HepG2 (cell line): ENCODE measurements at regions not wholly inside any gene's neighbourhood (a gene's known extent, or its start where the extent isn't known, plus 50 kb on each side); places are given as distances from the start of the nearest gene placed in this dataset.

Source experiments
- ATAC-seq: fragments of 200-7000 bp; cut with Tn5 transposase; 3 replicates; pipeline ENCODE4 v1.9.1; 2020; ENCODE audit warnings: mild to moderate bottlenecking, moderate library complexity
- BruUV-seq: library from RNA; stranded (reverse); fragments of 400-500 nt; replicated peaks from 2 replicates; lab custom pipeline; 2021; lab: Mats Ljungman, UMichigan
- CTCF ChIA-PET: fragments of 300-600 bp; formaldehyde crosslinking; extraction: SDS; loops from one replicate; lab custom pipeline; 2021; ENCODE audit warnings: low total read pairs, inconsistent platforms, low intra/inter-chr PET ratio; lab: Yijun Ruan, JAX
- POLR2A ChIA-PET: fragments of 350-600 bp; sonication (Branson Sonifier 250); formaldehyde crosslinking; loops from one replicate; lab custom pipeline; 2020; ENCODE audit warnings: antibody characterized with exemption, inconsistent platforms; lab: Yijun Ruan, JAX
- DNase-seq: peaks from one replicate; pipeline ENCODE4 v3.0.0-alpha.2; 2015; ENCODE audit warnings: low spot score
- FAIRE-seq: peaks from 3 replicates; lab custom pipeline; 2011; peaks lifted over from hg19 to GRCh38; lab: Jason Lieb, UNC
- H2AFZ ChIP-seq: one replicate; pipeline ENCODE4 v1.6.1; 2011; ENCODE audit warnings: low read length, inconsistent platforms
- H3K27ac ChIP-seq: fragments of 300-600 bp; 3 replicates; pipeline ENCODE4 v1.8.0; 2011; ENCODE audit warnings: mixed run types, mild to moderate bottlenecking, mixed read lengths, low read length, inconsistent platforms; ENCODE audit not compliant: insufficient read depth; ENCODE audit errors: extremely low read length
- H3K27me3 ChIP-seq, 2 experiments: fragments of 200-600 bp in 1 of 2; 2 replicates in 1 of 2; 3 replicates in 1 of 2; pipeline versions ENCODE4 v1.6.0 to v1.8.0; 2011; ENCODE audit warnings: low read length in 2 of 2, mild to moderate bottlenecking in 2 of 2, moderate library complexity in 2 of 2, inconsistent platforms in 1 of 2; ENCODE audit not compliant: insufficient read depth in 2 of 2, control insufficient read depth in 1 of 2
- H3K36me3 ChIP-seq, 2 experiments: fragments of 200-600 bp in 1 of 2; replicated peaks in 1 of 2; 2 replicates in 1 of 2; 3 replicates in 1 of 2; pipeline versions ENCODE4 v1.5.1 to v1.8.0; 2011; ENCODE audit warnings: low read length in 2 of 2, inconsistent platforms in 1 of 2; ENCODE audit not compliant: insufficient read depth in 2 of 2, control insufficient read depth in 1 of 2
- H3K4me1 ChIP-seq: 2 replicates; pipeline ENCODE4 v1.5.1; 2012; ENCODE audit warnings: low read length, inconsistent platforms; ENCODE audit not compliant: insufficient read depth
- H3K4me2 ChIP-seq: 2 replicates; pipeline ENCODE4 v1.6.0; 2011; ENCODE audit warnings: low read depth, low read length, inconsistent platforms
- H3K4me3 ChIP-seq, 3 experiments: fragments of 200-600 bp in 1 of 3; sonication (generic), shearing (Covaris generic) in 1 of 3; replicated peaks in 1 of 3; 2 replicates each; pipeline ENCODE4 v1.5.1; 2011 to 2016; ENCODE audit warnings: low read length in 3 of 3, inconsistent platforms in 2 of 3, low read depth in 2 of 3, mild to moderate bottlenecking in 2 of 3, control low read depth in 1 of 3, mixed read lengths in 1 of 3; ENCODE audit not compliant: insufficient read depth in 1 of 3
- H3K79me2 ChIP-seq: one replicate; pipeline ENCODE4 v1.6.1; 2011; ENCODE audit warnings: low read length, inconsistent platforms; ENCODE audit not compliant: insufficient read depth
- H3K9ac ChIP-seq: 2 replicates; pipeline ENCODE4 v1.6.0; 2011; ENCODE audit warnings: mild to moderate bottlenecking, low read depth, low read length, inconsistent platforms; ENCODE audit not compliant: insufficient read depth
- H3K9me3 ChIP-seq: 2 replicates; pipeline ENCODE4 v1.5.1; 2012; ENCODE audit warnings: mild to moderate bottlenecking, low read length
- H4K20me1 ChIP-seq: 2 replicates; pipeline ENCODE4 v1.6.0; 2011; ENCODE audit warnings: inconsistent platforms, mild to moderate bottlenecking, low read length, moderate library complexity; ENCODE audit not compliant: insufficient read depth
- ARNTL ChIP-seq: sonication (generic); formaldehyde crosslinking; IDR thresholded peaks from 2 replicates; pipeline ENCODE4 v1.4.0; 2020; ENCODE audit warnings: mild to moderate bottlenecking, missing genetic modification reagents
- ATM ChIP-seq: fragments of 450-650 bp; IDR thresholded peaks from 2 replicates; pipeline ENCODE4 v1.7.1; 2017; ENCODE audit warnings: mild to moderate bottlenecking, borderline replicate concordance
- GABPA ChIP-seq, 2 experiments: IDR thresholded peaks; 2 replicates each; pipeline ENCODE4 v1.6.1; 2011 to 2016; ENCODE audit warnings: low read depth in 2 of 2, low read length in 1 of 2, missing biosample characterization in 1 of 2, missing genetic modification characterization in 1 of 2
- GATAD2A ChIP-seq: IDR thresholded peaks from 2 replicates; pipeline ENCODE4 v1.6.1; 2016
- IKZF1 ChIP-seq: fragments of 450-650 bp; IDR thresholded peaks from 2 replicates; pipeline ENCODE4 v1.7.1; 2016
- MTF1 ChIP-seq: sonication (generic); formaldehyde crosslinking; IDR thresholded peaks from 2 replicates; pipeline ENCODE4 v1.5.0; 2020; ENCODE audit warnings: missing genetic modification reagents
- NR1H2 ChIP-seq: sonication (generic); formaldehyde crosslinking; IDR thresholded peaks from 2 replicates; pipeline ENCODE4 v1.8.1; 2022; ENCODE audit warnings: low read depth, missing genetic modification reagents, borderline replicate concordance
- PHF5A ChIP-seq: IDR thresholded peaks from one replicate; pipeline ENCODE4 v1.6.1; 2018; ENCODE audit warnings: low read depth, missing genetic modification reagents; ENCODE audit not compliant: unreplicated experiment
- REPIN1 ChIP-seq: sonication (generic); formaldehyde crosslinking; IDR thresholded peaks from 2 replicates; pipeline ENCODE4 v1.8.0; 2022; ENCODE audit warnings: missing genetic modification reagents, low read depth, mild to moderate bottlenecking, borderline replicate concordance
- THAP9 ChIP-seq: sonication (generic); formaldehyde crosslinking; IDR thresholded peaks from 2 replicates; pipeline ENCODE4; 2020; ENCODE audit warnings: missing genetic modification reagents, mild to moderate bottlenecking, borderline replicate concordance
- ZNF142 ChIP-seq: sonication (generic); formaldehyde crosslinking; IDR thresholded peaks from 2 replicates; pipeline ENCODE4 v1.4.0; 2020; ENCODE audit warnings: missing genetic modification reagents
- ZNF432 ChIP-seq: sonication (generic); formaldehyde crosslinking; IDR thresholded peaks from 2 replicates; pipeline ENCODE4 v1.5.0; 2020; ENCODE audit warnings: missing genetic modification reagents, mild to moderate bottlenecking, borderline replicate concordance
- ZNF557 ChIP-seq: sonication (generic); formaldehyde crosslinking; IDR thresholded peaks from 2 replicates; pipeline ENCODE4 v1.4.0; 2020; ENCODE audit warnings: missing genetic modification reagents
- ZNF605 ChIP-seq: sonication (generic); formaldehyde crosslinking; IDR thresholded peaks from 2 replicates; pipeline ENCODE4 v1.8.0; 2022; ENCODE audit warnings: mild to moderate bottlenecking, missing genetic modification reagents
- ZNF703 ChIP-seq: sonication (generic); formaldehyde crosslinking; IDR thresholded peaks from 2 replicates; pipeline ENCODE4 v1.5.1; 2020; ENCODE audit warnings: missing genetic modification reagents, mild to moderate bottlenecking, moderate library complexity, borderline replicate concordance
- ZNF720 ChIP-seq: sonication (generic); formaldehyde crosslinking; IDR thresholded peaks from 2 replicates; pipeline ENCODE4 v1.4.0; 2020; ENCODE audit warnings: missing genetic modification reagents
- WGBS: methylation state at CpG from one replicate; pipeline ENCODE4 v1.1.6; 2017; ENCODE audit warnings: low lambda C conversion rate; 5-methylcytosine and 5-hydroxymethylcytosine counted together
- in situ Hi-C: cut with HindIII; loops from 2 replicates; pipeline ENCODE4 v1.10.0; 2017; ENCODE audit warnings: low pct_unique_long_range_greater_than_20kb; ENCODE audit not compliant: extremely low pct_ligation_motif_present
- intact Hi-C: fragments of 100-400 bp; cut with micrococcal nuclease; formaldehyde crosslinking; loops from one replicate; pipeline ENCODE4 v1.10.0; 2022; ENCODE audit not compliant: unreplicated experiment

GRCh38 chr2:134149904-134150303 lies 104.0 kb upstream of the MGAT5 start:
- peaks cover 10% of the 10 kb centered on the region; the same call in 1 of the 2 replicates for H4K20me1 ChIP-seq
- in situ Hi-C loops: no loop called here
- no peaks in the 10 kb centered on the region; a peak in 2 of 5 replicates for H3K36me3 ChIP-seq
- no peak for TF ChIP-seq ZNF720 (CRISPR knock-in tag)
- no peak for TF ChIP-seq GABPA (IDR thresholded peaks at IDR 0.05; ENCODE audit: low read depth, low read length)
- no peak for TF ChIP-seq GABPA (CRISPR knock-in tag; IDR thresholded peaks at IDR 0.05; ENCODE audit: low read depth)
- TF ChIP-seq GATAD2A (CRISPR knock-in tag): no peak
- no peak for TF ChIP-seq ARNTL (CRISPR knock-in tag)
- TF ChIP-seq ZNF703 (CRISPR knock-in tag): no peak
- no peak for TF ChIP-seq REPIN1 (CRISPR knock-in tag)
- no peak for TF ChIP-seq NR1H2 (CRISPR knock-in tag)
- TF ChIP-seq THAP9: no peak
- no peak for TF ChIP-seq IKZF1
- TF ChIP-seq ZNF432 (CRISPR knock-in tag): no peak
- TF ChIP-seq ZNF142: no peak
- no peak for TF ChIP-seq PHF5A
- TF ChIP-seq ATM: no peak
- no peak for TF ChIP-seq MTF1 (CRISPR knock-in tag)
- no peak for TF ChIP-seq ZNF557 (CRISPR knock-in tag)
- TF ChIP-seq ZNF605 (CRISPR knock-in tag): no peak
- TF ChIP-seq, all 625 proteins: peak for 0
- ChIA-PET POLR2A (no interaction called here), CTCF (no interaction called here)
- Histone ChIP-seq H3K9ac (no peak overlapping the region), H3K4me1 (0 out of 2 replicates have a peak, but pooled peaks cover 6% of the 10 kb centered on the region), H3K4me3 (no peak overlapping the region), H3K79me2 (peaks cover 30% of the 10 kb centered on the region), H3K9me3 (no peaks in the 10 kb centered on the region), H3K27ac (no peak overlapping the region), H3K4me2 (no peak overlapping the region), H2AFZ (no peak overlapping the region), H3K27me3 (no peaks in the 10 kb centered on the region)
- no peak for FAIRE-seq
- ATAC-seq: no peak; the same call in 1 of the 3 replicates
- DNase-seq: no peak
- 42% methylated on average over 1 of the region's 1 CpG for whole genome bisulfite sequencing
- intact Hi-C loops: no loop called here
- no TSS peak for BruUV-seq
